NT2/D1 (cell line): ENCODE measurements at regions not wholly inside any gene's neighbourhood (a gene's known extent, or its start where the extent isn't known, plus 50 kb on each side); places are given as distances from the start of the nearest gene placed in this dataset.

Experiments used
- DNase-seq: peaks from one replicate; pipeline ENCODE4 v3.0.0-alpha.2; 2011; ENCODE audit warnings: low read depth, low spot score
- H3K27me3 ChIP-seq: 2 replicates; pipeline ENCODE4 v1.6.0; 2011; ENCODE audit warnings: mild to moderate bottlenecking; ENCODE audit not compliant: insufficient read length, insufficient read depth
- H3K36me3 ChIP-seq: 2 replicates; pipeline ENCODE4 v1.6.1; 2011; ENCODE audit warnings: mild to moderate bottlenecking, low read length, mixed read lengths; ENCODE audit not compliant: insufficient read depth, insufficient read length
- H3K4me1 ChIP-seq: 2 replicates; pipeline ENCODE4 v1.5.1; 2011; ENCODE audit not compliant: insufficient read depth, insufficient read length
- H3K4me3 ChIP-seq: 2 replicates; pipeline ENCODE4 v1.5.1; 2011; ENCODE audit warnings: low read depth; ENCODE audit not compliant: insufficient read length
- H3K9ac ChIP-seq: 2 replicates; pipeline ENCODE4 v1.6.0; 2011; ENCODE audit warnings: low read depth; ENCODE audit not compliant: insufficient read length
- H3K9me3 ChIP-seq: 2 replicates; pipeline ENCODE4 v1.5.1; 2011; ENCODE audit warnings: mild to moderate bottlenecking, low read length; ENCODE audit not compliant: insufficient read depth
- SUZ12 ChIP-seq: IDR thresholded peaks from 2 replicates; pipeline ENCODE4 v1.6.1; 2011; ENCODE audit not compliant: insufficient read length, insufficient read depth; ENCODE audit errors: extremely low read depth
- YY1 ChIP-seq: IDR thresholded peaks from 2 replicates; pipeline ENCODE4 v1.6.1; 2011; ENCODE audit not compliant: insufficient read length, insufficient read depth
- ZNF274 ChIP-seq: IDR thresholded peaks from 2 replicates; pipeline ENCODE4 v1.6.1; 2011; ENCODE audit warnings: mild to moderate bottlenecking, low read depth, low read length

GRCh38 chr12:93968536-93969285 is 179.7 kb upstream of the PLXNC1 start:
- TF ChIP-seq YY1 (no peak), ZNF274 (no peak), SUZ12 (no peak)
- Histone ChIP-seq H3K36me3 (no peaks in the 10 kb centered on the region), H3K4me1 (no peaks in the 10 kb centered on the region), H3K4me3 (no peak overlapping the region), H3K9me3 (0 out of 2 replicates have a peak, but pooled peaks cover 6% of the 10 kb centered on the region), H3K27me3 (no peaks in the 10 kb centered on the region), H3K9ac (no peak overlapping the region)
- no peak for DNase-seq

- Histone ChIP-seq H3K9ac (no peak overlapping the region), H3K9me3 (0 out of 2 replicates have a peak, but pooled peaks cover 6% of the 10 kb centered on the region), H3K4me3 (no peak overlapping the region), H3K27me3 (no peaks in the 10 kb centered on the region), H3K36me3 (no peaks in the 10 kb centered on the region), H3K4me1 (no peaks in the 10 kb centered on the region)
- TF ChIP-seq SUZ12 (no peak), ZNF274 (no peak)
- DNase-seq, result no peak
Measured at GRCh38 chr12:93970900-93971688, 177.3 kb upstream of the PLXNC1 start.

- DNase-seq, result no peak
- no peak overlapping the region for H3K4me3 ChIP-seq
- H3K36me3 ChIP-seq, result no peaks in the 10 kb centered on the region
- H3K9me3 ChIP-seq, result 0 out of 2 replicates have a peak, but pooled peaks cover 6% of the 10 kb centered on the region
- H3K9ac ChIP-seq, result no peak overlapping the region
- no peak for TF ChIP-seq YY1
- no peak for TF ChIP-seq ZNF274
- no peak for TF ChIP-seq SUZ12
- no peaks in the 10 kb centered on the region for H3K4me1 ChIP-seq
- H3K27me3 ChIP-seq, result no peaks in the 10 kb centered on the region
Measured at GRCh38 chr12:93972411-93973208, 175.8 kb upstream of the PLXNC1 start.

- TF ChIP-seq ZNF274 (no peak), YY1 (no peak), SUZ12 (no peak)
- Histone ChIP-seq H3K36me3 (no peaks in the 10 kb centered on the region), H3K27me3 (no peaks in the 10 kb centered on the region), H3K4me1 (no peaks in the 10 kb centered on the region), H3K4me3 (no peak overlapping the region), H3K9ac (no peak overlapping the region), H3K9me3 (0 out of 2 replicates have a peak, but pooled peaks cover 6% of the 10 kb centered on the region)
- DNase-seq, result no peak
Measured at GRCh38 chr12:93974252-93974651, 174.1 kb upstream of the PLXNC1 start.

GRCh38 chr12:93976024-93976423 is 172.4 kb upstream of the PLXNC1 start:
- TF ChIP-seq YY1, result no peak
- TF ChIP-seq ZNF274, result no peak
- TF ChIP-seq SUZ12, result no peak
- DNase-seq, result no peak
- no peaks in the 10 kb centered on the region for H3K27me3 ChIP-seq
- no peaks in the 10 kb centered on the region for H3K4me1 ChIP-seq
- no peak overlapping the region for H3K4me3 ChIP-seq
- no peaks in the 10 kb centered on the region for H3K36me3 ChIP-seq
- no peak overlapping the region for H3K9ac ChIP-seq
- 0 out of 2 replicates have a peak, but pooled peaks cover 6% of the 10 kb centered on the region for H3K9me3 ChIP-seq

- no peak overlapping the region for H3K9ac ChIP-seq
- no peak overlapping the region for H3K4me3 ChIP-seq
- no peaks in the 10 kb centered on the region for H3K9me3 ChIP-seq
- H3K4me1 ChIP-seq, result no peaks in the 10 kb centered on the region
- DNase-seq, result no peak
- no peaks in the 10 kb centered on the region for H3K36me3 ChIP-seq
- TF ChIP-seq YY1, result no peak
- TF ChIP-seq SUZ12, result no peak
- no peak for TF ChIP-seq ZNF274
- no peaks in the 10 kb centered on the region for H3K27me3 ChIP-seq
Measured at GRCh38 chr12:93977081-93977480, 171.3 kb upstream of the PLXNC1 start.

- H3K9me3 ChIP-seq, result no peaks in the 10 kb centered on the region
- H3K4me3 ChIP-seq, result no peak overlapping the region
- H3K27me3 ChIP-seq, result no peaks in the 10 kb centered on the region
- no peak overlapping the region for H3K9ac ChIP-seq
- H3K36me3 ChIP-seq, result no peaks in the 10 kb centered on the region
- DNase-seq, result no peak
- H3K4me1 ChIP-seq, result no peaks in the 10 kb centered on the region
- TF ChIP-seq ZNF274 (no peak), SUZ12 (no peak), YY1 (no peak)
Measured at GRCh38 chr12:93978553-93978952, 169.8 kb upstream of the PLXNC1 start.
